Breast epithelium (tissue), 4 donors: ENCODE measurements at regions not wholly inside any gene's neighbourhood (a gene's known extent, or its start where the extent isn't known, plus 50 kb on each side); places are given as distances from the start of the nearest gene placed in this dataset.

ENCODE experiments used
- DNase-seq, 2 donors: peaks; one replicate each; pipeline ENCODE4 v3.0.0-alpha.2; 2019; ENCODE audit warnings: low spot score in 2 of 2
- H3K27ac ChIP-seq, 2 donors: fragments of 200-600 bp; sonication (generic) in 1 of 2; one replicate each; pipeline ENCODE4 v1.5.1; 2016 to 2019; ENCODE audit warnings: mild to moderate bottlenecking in 1 of 2
- H3K27me3 ChIP-seq, 2 donors: fragments of 200-600 bp; sonication (generic) in 1 of 2; one replicate each; pipeline versions ENCODE4 v1.5.1 to v1.6.0; 2017 to 2019; ENCODE audit warnings: control low read depth in 1 of 2, mild to moderate bottlenecking in 1 of 2
- H3K36me3 ChIP-seq: fragments of 200-600 bp; one replicate; pipeline ENCODE4 v1.5.1; 2019
- H3K4me1 ChIP-seq, 2 donors: fragments of 200-600 bp; sonication (generic); one replicate each; pipeline ENCODE4 v1.5.1; 2016 to 2019; ENCODE audit warnings: control low read depth in 1 of 2
- H3K4me3 ChIP-seq, 3 donors: fragments of 200-600 bp; sonication (generic); 1 replicate in 2 of 3; 2 replicates in 1 of 3; pipeline ENCODE4 v1.5.1; 2016 to 2019; ENCODE audit warnings: mild to moderate bottlenecking in 3 of 3, moderate library complexity in 2 of 3
- H3K9me3 ChIP-seq, 2 donors: fragments of 200-600 bp; sonication (generic) in 1 of 2; one replicate each; pipeline ENCODE4 v1.5.1; 2016 to 2019; ENCODE audit warnings: control low read depth in 1 of 2
- POLR2A ChIP-seq: fragments of 450-650 bp; IDR thresholded peaks from one replicate; pipeline ENCODE4 v1.6.1; 2016; ENCODE audit warnings: antibody characterized with exemption, mild to moderate bottlenecking, moderate library complexity
- POLR2AphosphoS5 ChIP-seq, 3 donors: sonication (generic); formaldehyde crosslinking; IDR thresholded peaks; one replicate each; pipeline ENCODE4 v1.6.1; 2017; ENCODE audit warnings: antibody characterized with exemption in 3 of 3
- intact Hi-C: fragments of 100-400 bp; cut with DNase I; formaldehyde crosslinking; loops from one replicate; pipeline ENCODE4 v1.15.1; 2023; ENCODE audit warnings: low total_unique reads
- TF ChIP-seq, protein P1 (sequence below), 3 donors: fragments of 450-650 bp; IDR thresholded peaks; one replicate each; pipeline ENCODE4 v1.5.1; 2016 to 2017; ENCODE audit warnings: antibody characterized with exemption in 3 of 3, mild to moderate bottlenecking in 3 of 3, moderate library complexity in 3 of 3

GRCh38 chr2:5886462-5886861, 194.3 kb downstream of the SOX11 start:
- intact Hi-C loops = no loop called here
- no peak overlapping the region for H3K4me3 ChIP-seq
- TF ChIP-seq POLR2A (no peak), POLR2AphosphoS5 (IDR thresholded peaks at IDR 0.05) (no peak)
- TF ChIP-seq, protein P1, sequence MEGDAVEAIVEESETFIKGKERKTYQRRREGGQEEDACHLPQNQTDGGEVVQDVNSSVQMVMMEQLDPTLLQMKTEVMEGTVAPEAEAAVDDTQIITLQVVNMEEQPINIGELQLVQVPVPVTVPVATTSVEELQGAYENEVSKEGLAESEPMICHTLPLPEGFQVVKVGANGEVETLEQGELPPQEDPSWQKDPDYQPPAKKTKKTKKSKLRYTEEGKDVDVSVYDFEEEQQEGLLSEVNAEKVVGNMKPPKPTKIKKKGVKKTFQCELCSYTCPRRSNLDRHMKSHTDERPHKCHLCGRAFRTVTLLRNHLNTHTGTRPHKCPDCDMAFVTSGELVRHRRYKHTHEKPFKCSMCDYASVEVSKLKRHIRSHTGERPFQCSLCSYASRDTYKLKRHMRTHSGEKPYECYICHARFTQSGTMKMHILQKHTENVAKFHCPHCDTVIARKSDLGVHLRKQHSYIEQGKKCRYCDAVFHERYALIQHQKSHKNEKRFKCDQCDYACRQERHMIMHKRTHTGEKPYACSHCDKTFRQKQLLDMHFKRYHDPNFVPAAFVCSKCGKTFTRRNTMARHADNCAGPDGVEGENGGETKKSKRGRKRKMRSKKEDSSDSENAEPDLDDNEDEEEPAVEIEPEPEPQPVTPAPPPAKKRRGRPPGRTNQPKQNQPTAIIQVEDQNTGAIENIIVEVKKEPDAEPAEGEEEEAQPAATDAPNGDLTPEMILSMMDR (IDR thresholded peaks at IDR 0.05) = no peak
- no peak for DNase-seq
- no peaks in the 10 kb centered on the region for H3K27me3 ChIP-seq
- no peaks in the 10 kb centered on the region for H3K4me1 ChIP-seq
- no peaks in the 10 kb centered on the region for H3K36me3 ChIP-seq
- H3K9me3 ChIP-seq = peaks cover 0 to 8% of the 10 kb centered on the region in 2 donors
- no peak overlapping the region for H3K27ac ChIP-seq

DNA sequence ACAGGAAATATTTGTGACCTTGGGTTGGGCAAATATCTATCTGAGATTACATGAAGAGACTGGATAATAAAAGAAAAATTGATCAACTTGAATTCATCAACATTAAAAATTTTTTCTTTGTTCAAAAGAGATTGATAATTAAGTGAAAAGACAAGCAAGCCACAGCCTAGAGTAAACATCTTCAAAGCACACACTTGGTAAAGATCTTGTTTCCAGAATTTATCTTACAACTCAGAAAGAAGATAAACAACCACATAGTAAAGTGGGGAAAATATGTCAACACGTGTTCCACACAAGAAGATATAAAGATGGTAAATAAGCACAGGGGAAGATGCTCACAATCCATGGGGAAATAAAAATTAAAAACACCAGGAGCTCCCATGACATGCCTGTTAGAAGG, 195.9 kb downstream of the SOX11 start:
- Histone ChIP-seq H3K4me3 (no peak overlapping the region), H3K36me3 (no peaks in the 10 kb centered on the region), H3K27me3 (no peaks in the 10 kb centered on the region), H3K9me3 (no peaks in the 10 kb centered on the region), H3K27ac (no peak overlapping the region), H3K4me1 (no peaks in the 10 kb centered on the region)
- DNase-seq = no peak
- intact Hi-C loops = no loop called here
- TF ChIP-seq POLR2AphosphoS5 (IDR thresholded peaks at IDR 0.05) (no peak), POLR2A (no peak)
- TF ChIP-seq, protein P1 (IDR thresholded peaks at IDR 0.05) = no peak

DNA sequence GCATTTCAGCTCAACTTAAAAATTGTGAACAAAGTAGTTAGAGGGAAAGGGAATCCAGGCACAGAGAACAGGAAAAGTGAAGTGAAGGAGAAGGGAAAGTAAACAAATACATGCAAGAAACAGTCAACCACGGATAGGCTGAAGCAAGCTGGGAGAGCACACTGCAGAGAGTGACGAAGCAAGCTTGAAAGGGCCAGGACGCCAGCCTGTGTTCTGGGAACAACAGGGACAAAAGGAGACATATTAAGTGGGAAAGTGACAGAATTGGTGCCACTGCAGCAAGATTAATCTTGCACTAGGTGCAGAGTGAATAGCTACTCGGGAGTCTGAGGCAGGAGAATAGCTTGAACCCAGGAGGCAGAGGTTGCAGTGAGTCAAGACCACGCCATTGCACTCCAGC, 197.3 kb downstream of the SOX11 start:
- intact Hi-C loops = no loop called here
- Histone ChIP-seq H3K9me3 (no peaks in the 10 kb centered on the region), H3K4me3 (no peak overlapping the region), H3K4me1 (no peaks in the 10 kb centered on the region), H3K27ac (no peak overlapping the region), H3K27me3 (no peaks in the 10 kb centered on the region), H3K36me3 (no peaks in the 10 kb centered on the region)
- DNase-seq = no peak
- TF ChIP-seq, protein P1 (IDR thresholded peaks at IDR 0.05) = no peak
- TF ChIP-seq POLR2AphosphoS5 (IDR thresholded peaks at IDR 0.05) = no peak

DNA sequence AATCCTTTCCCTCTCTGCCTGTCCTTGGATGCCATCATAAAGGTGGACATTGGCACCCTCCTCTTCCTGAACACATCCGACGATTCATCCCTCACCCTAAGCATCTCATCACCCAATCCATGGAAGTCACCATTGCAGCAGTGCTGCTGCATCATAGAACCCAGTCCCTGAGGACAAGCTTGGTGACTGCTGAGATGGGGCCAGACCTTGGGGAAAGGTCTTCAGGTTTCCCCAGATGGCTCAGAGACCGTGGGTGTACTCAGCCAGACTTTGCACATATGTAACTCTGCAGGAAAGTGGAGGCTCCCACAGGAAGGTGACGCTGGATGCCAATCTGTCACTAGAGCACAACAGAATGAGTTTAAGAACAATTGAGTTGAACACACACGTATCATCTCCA, 202.2 kb downstream of the SOX11 start:
- no peak for DNase-seq
- intact Hi-C loops = no loop called here
- no peaks in the 10 kb centered on the region for H3K9me3 ChIP-seq
- H3K27ac ChIP-seq = no peak overlapping the region
- no peak overlapping the region for H3K4me3 ChIP-seq
- H3K27me3 ChIP-seq = no peaks in the 10 kb centered on the region
- no peaks in the 10 kb centered on the region for H3K36me3 ChIP-seq
- TF ChIP-seq, protein P1 (IDR thresholded peaks at IDR 0.05) = no peak
- TF ChIP-seq POLR2AphosphoS5 (IDR thresholded peaks at IDR 0.05) (no peak), POLR2A (no peak)
- H3K4me1 ChIP-seq = no peaks in the 10 kb centered on the region

DNA sequence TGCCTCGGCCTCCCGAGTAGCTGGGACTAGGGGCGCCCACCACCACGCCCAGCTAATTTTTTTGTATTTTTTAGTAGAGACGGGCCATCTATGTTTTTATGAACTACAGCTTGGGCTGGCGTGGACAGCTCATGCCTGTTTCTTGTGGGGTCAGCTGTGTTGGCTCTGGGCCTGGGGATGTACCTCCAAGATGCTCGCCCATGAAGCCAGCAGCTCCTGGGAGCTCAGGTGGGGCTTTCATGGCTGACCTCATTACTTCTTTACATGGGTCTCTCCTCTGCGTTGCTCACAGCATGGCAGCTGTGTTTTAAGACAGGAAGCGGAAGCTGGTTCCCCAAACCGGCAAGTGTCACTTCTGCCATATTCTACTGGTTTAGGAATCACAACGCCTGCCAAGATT, 203.1 kb downstream of the SOX11 start:
- no peaks in the 10 kb centered on the region for H3K27me3 ChIP-seq
- no peaks in the 10 kb centered on the region for H3K4me1 ChIP-seq
- intact Hi-C loops = no loop called here
- DNase-seq = no peak
- H3K36me3 ChIP-seq = no peaks in the 10 kb centered on the region
- H3K9me3 ChIP-seq = no peaks in the 10 kb centered on the region
- no peak overlapping the region for H3K27ac ChIP-seq
- H3K4me3 ChIP-seq = no peak overlapping the region
- TF ChIP-seq POLR2A (no peak), POLR2AphosphoS5 (IDR thresholded peaks at IDR 0.05) (no peak)
- TF ChIP-seq, protein P1 (IDR thresholded peaks at IDR 0.05) = no peak
